HG03378 (cell line): ENCODE measurements at regions not wholly inside any gene's neighbourhood (a gene's known extent, or its start where the extent isn't known, plus 50 kb on each side); places are given as distances from the start of the nearest gene placed in this dataset.

Experiments used
- ATAC-seq: cut with Tn5 transposase; IDR thresholded peaks from one replicate; pipeline ENCODE4 v1.9.1; 2021; ENCODE audit warnings: mild to moderate bottlenecking, moderate library complexity; ENCODE audit not compliant: unreplicated experiment

GRCh38 chr10:111435871-111436270, 359.0 kb downstream of the ADRA2A start:
- no peak for ATAC-seq

- no peak for ATAC-seq
These were observed 362.4 kb downstream of the ADRA2A start for GRCh38 chr10:111439034-111439842.

GRCh38 chr10:111440501-111440900, 363.7 kb downstream of the ADRA2A start:
- ATAC-seq = no peak

GRCh38 chr10:111445667-111446066, 368.8 kb downstream of the ADRA2A start:
- ATAC-seq = no peak

GRCh38 chr10:111446966-111447365, 370.1 kb downstream of the ADRA2A start:
- no peak for ATAC-seq

GRCh38 chr10:111452153-111452552, 375.3 kb downstream of the ADRA2A start:
- ATAC-seq = no peak

GRCh38 chr10:111455776-111456426, 379.1 kb downstream of the ADRA2A start:
- ATAC-seq = no peak

- ATAC-seq = no peak
These were observed 381.4 kb downstream of the ADRA2A start for GRCh38 chr10:111458256-111458655.

GRCh38 chr10:111459967-111460366, 383.1 kb downstream of the ADRA2A start:
- no peak for ATAC-seq

GRCh38 chr10:111472445-111472844, 395.6 kb downstream of the ADRA2A start:
- no peak for ATAC-seq

- ATAC-seq = no peak
These were observed 396.5 kb downstream of the ADRA2A start for GRCh38 chr10:111473361-111473760.

- no peak for ATAC-seq
These were observed 398.0 kb downstream of the ADRA2A start for GRCh38 chr10:111474786-111475185.

GRCh38 chr10:111475720-111476119, 398.9 kb downstream of the ADRA2A start:
- no peak for ATAC-seq

- ATAC-seq = no peak
These were observed 401.8 kb downstream of the ADRA2A start for GRCh38 chr10:111478651-111479050.

GRCh38 chr10:111479966-111480365, 403.1 kb downstream of the ADRA2A start:
- ATAC-seq = no peak

GRCh38 chr10:111481261-111481826, 404.5 kb downstream of the ADRA2A start:
- ATAC-seq = no peak

GRCh38 chr10:111481866-111482265, 405.0 kb downstream of the ADRA2A start:
- ATAC-seq = no peak

- ATAC-seq = no peak
These were observed 405.9 kb downstream of the ADRA2A start for GRCh38 chr10:111482621-111483216.

- no peak for ATAC-seq
These were observed 408.9 kb downstream of the ADRA2A start for GRCh38 chr10:111485767-111486166.

- ATAC-seq = no peak
These were observed 409.5 kb downstream of the ADRA2A start for GRCh38 chr10:111486346-111486745.

GRCh38 chr10:111488668-111489067, 411.8 kb downstream of the ADRA2A start:
- ATAC-seq = no peak

- no peak for ATAC-seq
These were observed 414.3 kb downstream of the ADRA2A start for GRCh38 chr10:111491154-111491553.
